Fibroblast of villous mesenchyme (primary cell): ENCODE measurements at regions not wholly inside any gene's neighbourhood (a gene's known extent, or its start where the extent isn't known, plus 50 kb on each side); places are given as distances from the start of the nearest gene placed in this dataset.

ENCODE experiments used
- DNase-seq: peaks from one replicate; pipeline ENCODE4 v3.0.0-alpha.2; 2010; ENCODE audit warnings: low read depth
- H3K4me3 ChIP-seq: 2 replicates; pipeline ENCODE4 v1.5.1; 2011; ENCODE audit warnings: low read depth, mild to moderate bottlenecking, low read length
- TF ChIP-seq, protein P1 (sequence below): IDR thresholded peaks from 2 replicates; pipeline ENCODE4 v1.5.1; 2012; ENCODE audit warnings: low read depth, mild to moderate bottlenecking, low read length; ENCODE audit not compliant: insufficient read depth

DNA sequence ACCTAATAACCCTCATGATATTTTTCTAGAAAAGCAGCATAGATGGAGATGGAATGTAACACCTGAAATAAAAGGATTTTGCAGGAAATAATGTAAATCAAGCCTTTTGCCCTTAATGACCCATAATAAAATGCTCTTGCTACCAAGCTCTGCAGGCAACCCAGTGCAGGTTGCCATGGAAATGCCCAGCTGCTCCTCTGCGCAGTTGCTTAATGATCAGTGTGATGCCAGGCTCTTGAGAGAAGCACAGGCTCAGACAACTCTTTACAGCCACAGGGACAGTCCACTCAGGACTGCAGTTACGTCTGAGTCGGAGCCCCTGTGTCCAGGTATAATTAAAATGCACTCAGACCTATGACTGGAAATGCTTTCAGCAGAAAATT is 165.5 kb downstream of the LACC1 start:
- no peak for DNase-seq
- TF ChIP-seq, protein P1, sequence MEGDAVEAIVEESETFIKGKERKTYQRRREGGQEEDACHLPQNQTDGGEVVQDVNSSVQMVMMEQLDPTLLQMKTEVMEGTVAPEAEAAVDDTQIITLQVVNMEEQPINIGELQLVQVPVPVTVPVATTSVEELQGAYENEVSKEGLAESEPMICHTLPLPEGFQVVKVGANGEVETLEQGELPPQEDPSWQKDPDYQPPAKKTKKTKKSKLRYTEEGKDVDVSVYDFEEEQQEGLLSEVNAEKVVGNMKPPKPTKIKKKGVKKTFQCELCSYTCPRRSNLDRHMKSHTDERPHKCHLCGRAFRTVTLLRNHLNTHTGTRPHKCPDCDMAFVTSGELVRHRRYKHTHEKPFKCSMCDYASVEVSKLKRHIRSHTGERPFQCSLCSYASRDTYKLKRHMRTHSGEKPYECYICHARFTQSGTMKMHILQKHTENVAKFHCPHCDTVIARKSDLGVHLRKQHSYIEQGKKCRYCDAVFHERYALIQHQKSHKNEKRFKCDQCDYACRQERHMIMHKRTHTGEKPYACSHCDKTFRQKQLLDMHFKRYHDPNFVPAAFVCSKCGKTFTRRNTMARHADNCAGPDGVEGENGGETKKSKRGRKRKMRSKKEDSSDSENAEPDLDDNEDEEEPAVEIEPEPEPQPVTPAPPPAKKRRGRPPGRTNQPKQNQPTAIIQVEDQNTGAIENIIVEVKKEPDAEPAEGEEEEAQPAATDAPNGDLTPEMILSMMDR: no peak

DNA sequence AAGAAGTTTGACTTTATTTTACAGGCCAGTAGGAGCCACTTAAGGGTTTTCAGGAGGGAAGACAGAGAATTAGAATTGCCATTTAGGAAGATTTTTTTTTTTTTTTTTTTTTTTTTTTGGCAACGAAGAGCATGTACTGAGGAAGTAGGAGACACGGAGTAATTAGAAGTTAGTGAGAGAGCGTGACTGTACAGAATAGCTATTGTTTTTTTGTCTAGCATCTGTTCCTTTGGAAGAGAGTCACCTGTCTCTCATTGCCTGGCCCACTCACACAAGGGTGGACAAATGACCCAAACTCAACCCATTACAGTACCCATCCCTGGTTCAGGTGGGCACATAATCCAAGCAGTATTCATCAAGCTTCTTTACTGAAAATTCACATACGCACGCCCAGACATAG is 166.7 kb downstream of the LACC1 start:
- H3K4me3 ChIP-seq: no peak overlapping the region
- TF ChIP-seq, protein P1: no peak
- DNase-seq: no peak

More for the DNA sequence above, 165.5 kb downstream of the LACC1 start:
- H3K4me3 ChIP-seq: no peak overlapping the region

DNA sequence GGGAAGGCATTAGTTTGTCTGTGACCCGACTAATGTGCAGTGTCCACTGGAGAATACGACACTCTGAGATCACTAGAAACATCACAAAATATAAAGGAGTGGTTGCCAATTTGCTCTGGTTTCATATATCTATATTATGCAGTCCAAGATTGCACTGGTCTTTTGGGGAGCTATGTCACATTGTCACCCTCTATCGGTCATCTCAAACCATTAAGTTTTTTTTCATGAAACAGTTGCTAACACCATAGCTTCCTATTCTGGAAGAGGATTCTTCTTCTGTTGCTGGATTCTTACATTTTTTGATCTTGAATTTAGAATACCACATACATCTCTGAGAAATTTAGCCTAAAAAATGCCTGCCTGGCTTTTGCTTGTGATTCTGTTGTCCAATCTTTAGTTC is 168.6 kb downstream of the LACC1 start:
- TF ChIP-seq, protein P1: peak; percentile 12
- H3K4me3 ChIP-seq: no peak overlapping the region
- DNase-seq: no peak

DNA sequence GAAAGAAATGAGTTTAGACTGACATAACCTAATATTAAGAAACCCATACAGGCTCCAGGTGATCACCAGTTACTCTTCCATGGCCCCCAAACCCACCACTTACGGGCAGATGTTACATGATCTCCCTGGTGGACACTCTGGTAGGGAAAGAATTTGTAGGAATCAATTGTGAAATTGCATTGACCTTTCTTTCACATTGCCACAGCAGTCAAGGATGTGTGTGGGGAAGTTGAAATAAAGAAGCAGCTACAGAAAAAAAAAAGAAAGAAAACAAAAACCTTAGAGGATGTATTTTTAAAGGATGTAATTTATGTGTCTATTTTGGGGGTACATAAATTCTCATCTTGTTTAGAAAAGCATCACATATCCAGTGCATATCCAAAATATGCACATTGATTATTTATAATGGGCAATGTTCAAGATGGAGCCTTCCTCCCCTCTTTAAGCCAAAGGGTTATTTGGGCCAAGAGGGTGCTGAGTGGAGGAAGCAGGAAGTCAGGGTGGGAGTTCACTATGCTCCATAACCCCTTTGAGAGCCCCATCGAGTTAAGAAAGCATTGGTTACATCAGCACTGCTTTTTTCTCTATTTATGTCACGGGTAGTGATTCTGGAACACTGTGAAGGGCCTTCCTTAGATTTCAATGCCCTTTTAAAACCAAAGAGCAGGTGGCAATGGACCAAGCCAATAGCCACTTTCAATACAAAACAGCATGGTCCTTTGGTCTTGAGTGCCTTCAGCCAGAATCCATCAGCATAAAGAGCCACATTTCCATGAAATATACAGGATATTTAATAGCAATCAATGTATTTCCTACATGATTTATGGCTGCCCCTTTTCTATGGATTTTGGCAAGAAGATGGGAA is 169.6 kb downstream of the LACC1 start:
- no peak overlapping the region for H3K4me3 ChIP-seq

DNA sequence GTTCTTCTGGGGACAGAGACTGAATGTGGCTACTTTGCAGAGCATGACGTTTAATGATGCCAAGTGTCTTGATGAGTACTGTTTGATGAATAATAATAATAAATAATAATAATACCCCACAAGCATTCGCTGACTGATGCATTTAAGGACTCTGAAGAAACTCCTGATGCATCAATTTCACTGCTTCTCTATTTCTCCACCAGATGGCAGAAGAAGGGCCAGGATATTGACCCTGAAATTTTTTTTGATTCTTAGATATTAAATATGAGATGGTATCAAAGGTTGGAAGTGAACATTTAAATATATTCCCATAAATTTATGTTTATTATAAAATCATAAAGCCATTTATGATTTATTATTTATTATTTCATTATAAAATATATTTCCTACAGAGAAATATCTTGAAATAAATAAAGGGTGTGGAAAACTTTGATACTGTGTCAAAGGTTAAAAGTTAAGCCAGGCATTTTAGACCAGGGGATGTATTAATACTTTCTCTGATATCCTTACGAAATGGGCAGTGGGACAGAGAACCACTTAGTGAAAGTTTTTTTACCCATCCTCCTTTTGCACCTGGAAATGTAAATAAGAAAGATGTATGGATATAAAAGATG is 170.9 kb downstream of the LACC1 start:
- TF ChIP-seq, protein P1: peak; percentile 76
- peak; percentile 51 for DNase-seq
- H3K4me3 ChIP-seq: no peak overlapping the region

More for the DNA sequence above, 169.6 kb downstream of the LACC1 start:
- TF ChIP-seq, protein P1: no peak
- DNase-seq: no peak

DNA sequence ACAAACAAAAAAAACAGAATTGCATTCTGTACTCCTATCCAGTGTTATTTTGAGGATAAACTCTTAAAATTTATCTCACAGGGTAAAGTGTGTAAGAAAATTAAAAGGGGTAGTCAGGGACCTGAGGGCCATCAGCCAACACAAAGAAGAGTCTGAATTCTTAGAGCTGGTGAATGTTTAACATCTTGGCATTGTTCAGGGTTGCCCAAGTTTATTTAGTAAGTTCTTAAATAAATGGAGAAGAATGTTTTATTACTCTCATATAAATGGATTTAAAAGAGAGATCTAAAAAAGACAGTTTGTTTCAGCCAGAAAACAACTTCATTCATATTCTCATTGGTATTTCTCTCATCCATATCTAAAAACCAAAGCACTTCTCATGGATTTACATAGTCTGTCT is 171.7 kb downstream of the LACC1 start:
- no peak for DNase-seq
- no peak overlapping the region for H3K4me3 ChIP-seq
- TF ChIP-seq, protein P1: no peak
